ENCODE measurements at regions not wholly inside any gene's neighbourhood (a gene's known extent, or its start where the extent isn't known, plus 50 kb on each side); places are given as distances from the start of the nearest gene placed in this dataset.

GRCh38 chr1:25111706-25112105 lies 120.6 kb downstream of the SYF2 start:
- no peak overlapping the region for H3K4me3 ChIP-seq (ENCODE audit: low read depth, low read length)
- TF ChIP-seq, protein P1, sequence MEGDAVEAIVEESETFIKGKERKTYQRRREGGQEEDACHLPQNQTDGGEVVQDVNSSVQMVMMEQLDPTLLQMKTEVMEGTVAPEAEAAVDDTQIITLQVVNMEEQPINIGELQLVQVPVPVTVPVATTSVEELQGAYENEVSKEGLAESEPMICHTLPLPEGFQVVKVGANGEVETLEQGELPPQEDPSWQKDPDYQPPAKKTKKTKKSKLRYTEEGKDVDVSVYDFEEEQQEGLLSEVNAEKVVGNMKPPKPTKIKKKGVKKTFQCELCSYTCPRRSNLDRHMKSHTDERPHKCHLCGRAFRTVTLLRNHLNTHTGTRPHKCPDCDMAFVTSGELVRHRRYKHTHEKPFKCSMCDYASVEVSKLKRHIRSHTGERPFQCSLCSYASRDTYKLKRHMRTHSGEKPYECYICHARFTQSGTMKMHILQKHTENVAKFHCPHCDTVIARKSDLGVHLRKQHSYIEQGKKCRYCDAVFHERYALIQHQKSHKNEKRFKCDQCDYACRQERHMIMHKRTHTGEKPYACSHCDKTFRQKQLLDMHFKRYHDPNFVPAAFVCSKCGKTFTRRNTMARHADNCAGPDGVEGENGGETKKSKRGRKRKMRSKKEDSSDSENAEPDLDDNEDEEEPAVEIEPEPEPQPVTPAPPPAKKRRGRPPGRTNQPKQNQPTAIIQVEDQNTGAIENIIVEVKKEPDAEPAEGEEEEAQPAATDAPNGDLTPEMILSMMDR (IDR thresholded peaks at IDR 0.05; ENCODE audit: low read depth, low read length) = no peak

DNA sequence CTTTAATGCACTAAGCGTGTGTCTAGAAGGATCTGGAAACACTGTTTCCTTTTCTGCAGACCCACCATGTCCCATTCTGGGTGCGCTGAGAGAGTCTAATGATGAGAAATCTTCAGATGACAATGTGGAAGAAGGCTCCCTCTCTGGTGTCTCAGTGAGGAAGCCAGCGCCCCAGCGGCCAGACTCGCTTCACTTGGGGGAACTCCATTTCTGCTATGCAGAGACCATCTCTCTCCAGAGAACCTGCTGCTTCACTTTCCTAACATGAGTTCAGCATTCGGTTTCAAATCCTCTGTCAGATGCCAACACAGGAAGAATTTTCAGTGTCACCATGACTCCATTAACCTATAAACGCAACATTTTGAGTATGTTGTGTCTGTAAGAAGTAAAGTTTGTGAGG lies 121.8 kb downstream of the SYF2 start:
- TF ChIP-seq, protein P1 (IDR thresholded peaks at IDR 0.05; ENCODE audit: low read depth, low read length) = no peak
- H3K4me3 ChIP-seq (ENCODE audit: low read depth, low read length) = no peak overlapping the region

DNA sequence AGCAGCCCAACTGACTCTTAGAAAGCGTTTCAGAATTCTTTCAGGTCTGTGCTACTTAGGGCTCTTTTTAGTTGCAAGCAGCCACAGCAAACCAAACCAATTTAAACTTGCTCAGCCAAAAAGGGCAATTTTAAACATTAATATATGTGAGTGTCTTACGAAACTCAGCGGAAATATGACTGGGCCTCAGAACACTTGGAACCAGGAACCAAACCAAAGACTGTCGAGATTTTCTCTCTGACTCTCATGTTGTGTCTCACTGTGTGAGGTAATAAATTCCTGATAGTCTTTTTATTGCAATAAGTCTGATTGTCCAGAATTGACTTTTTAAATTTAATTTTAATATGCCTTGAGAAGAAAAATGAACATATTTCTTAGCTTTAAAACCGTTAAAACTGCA lies 122.3 kb downstream of the SYF2 start:
- H3K4me3 ChIP-seq (ENCODE audit: low read depth, low read length) = no peak overlapping the region
- TF ChIP-seq, protein P1 (IDR thresholded peaks at IDR 0.05; ENCODE audit: low read depth, low read length) = no peak

DNA sequence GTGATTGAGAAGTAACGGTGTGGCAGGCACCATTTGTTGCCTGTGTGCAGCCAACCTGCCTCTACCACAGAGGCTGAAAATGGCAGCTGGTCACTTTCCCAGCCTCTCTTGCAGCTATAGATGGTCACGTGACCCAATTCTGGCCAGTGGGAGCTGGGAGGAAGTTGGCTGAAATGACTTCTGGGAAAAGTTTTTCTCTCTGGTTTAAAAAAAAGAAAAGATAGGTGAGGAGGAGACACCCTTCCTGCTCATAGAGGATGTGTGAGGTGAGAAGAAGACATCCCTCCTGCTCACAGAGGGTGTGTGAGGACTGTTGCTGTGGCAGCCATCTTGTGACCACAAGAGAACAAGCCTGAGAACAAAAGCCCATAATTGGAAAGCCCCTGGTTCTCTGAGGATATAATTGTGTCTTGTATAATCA lies 122.8 kb downstream of the SYF2 start:
- no peak overlapping the region for H3K4me3 ChIP-seq (ENCODE audit: low read depth, low read length)
- TF ChIP-seq, protein P1 (IDR thresholded peaks at IDR 0.05; ENCODE audit: low read depth, low read length) = no peak

DNA sequence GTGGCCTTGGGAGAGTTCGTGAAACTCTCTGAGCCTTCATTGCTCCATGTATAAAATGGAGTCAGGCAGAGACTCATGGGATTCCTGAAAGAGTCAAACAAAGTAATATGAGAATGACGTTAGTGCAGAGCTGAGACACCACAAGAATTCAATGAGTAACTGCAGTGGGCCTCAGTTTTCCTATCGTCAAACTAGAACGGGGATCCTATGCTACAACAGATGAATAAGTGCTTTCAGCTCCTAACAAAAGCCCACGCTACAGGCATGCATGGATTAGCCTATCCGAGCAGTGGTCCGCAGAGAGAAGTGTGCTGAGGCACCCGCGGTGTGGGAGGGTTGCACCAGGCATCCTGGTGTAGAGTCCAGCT lies 124.7 kb downstream of the SYF2 start:
- TF ChIP-seq, protein P1 (IDR thresholded peaks at IDR 0.05; ENCODE audit: low read depth, low read length) = no peak
- H3K4me3 ChIP-seq (ENCODE audit: low read depth, low read length) = no peak overlapping the region

DNA sequence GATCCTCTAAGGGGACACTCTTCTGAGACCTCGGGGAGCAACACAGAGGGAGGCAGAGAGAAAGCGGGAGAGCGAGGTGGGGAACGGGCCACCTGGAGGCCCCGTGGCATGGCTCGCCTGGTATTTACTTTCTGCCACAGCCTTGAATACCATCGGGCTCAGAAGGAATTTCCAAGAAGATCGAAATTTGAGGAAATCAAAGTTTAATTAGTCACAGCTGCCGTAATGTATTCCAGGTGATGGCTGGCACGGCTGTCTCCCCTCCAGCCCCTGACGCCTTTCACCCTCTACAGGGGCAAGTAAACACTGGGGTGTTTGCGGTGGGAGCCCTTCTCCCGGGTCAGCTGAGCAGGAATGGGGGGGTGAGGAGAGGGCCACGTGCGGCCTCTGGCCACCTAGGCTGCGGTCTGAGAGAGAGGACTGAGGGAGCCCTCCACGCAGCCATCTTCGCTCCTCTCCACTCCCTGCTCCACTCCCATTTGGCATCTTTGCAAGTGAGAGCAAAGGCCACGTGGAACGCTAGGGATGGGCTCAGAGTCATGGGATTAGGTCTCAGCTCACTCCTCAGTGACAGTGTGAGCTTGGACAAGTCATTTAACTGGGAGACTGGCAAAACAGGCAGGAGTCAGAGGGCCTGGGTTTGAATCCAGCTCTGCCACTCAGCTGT lies 125.2 kb downstream of the SYF2 start:
- TF ChIP-seq, protein P1 (IDR thresholded peaks at IDR 0.05; ENCODE audit: low read depth, low read length) = no peak

DNA sequence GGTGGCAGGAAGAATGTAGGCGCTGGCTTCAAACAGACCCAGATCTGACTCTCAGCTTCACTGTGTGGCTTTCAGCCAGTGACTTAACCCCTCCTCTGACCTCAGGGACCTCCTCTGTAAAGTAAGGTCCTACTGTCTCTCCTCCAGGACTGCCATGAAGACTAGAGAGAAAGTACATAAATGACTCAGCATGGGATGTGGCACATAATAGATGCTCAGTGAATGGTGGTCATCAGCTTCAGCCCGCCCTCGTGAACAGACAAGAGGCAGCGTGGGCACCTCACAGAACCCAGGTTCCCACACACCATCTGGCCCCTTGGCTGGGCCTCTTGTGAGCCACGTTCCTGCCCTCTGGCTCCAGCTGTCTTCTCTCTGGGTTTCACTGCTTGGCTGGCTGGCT lies 126.0 kb downstream of the SYF2 start:
- H3K4me3 ChIP-seq (ENCODE audit: low read depth, low read length) = no peak overlapping the region
- TF ChIP-seq, protein P1 (IDR thresholded peaks at IDR 0.05; ENCODE audit: low read depth, low read length) = no peak

More for the DNA sequence above, 125.2 kb downstream of the SYF2 start:
- H3K4me3 ChIP-seq (ENCODE audit: low read depth, low read length) = no peak overlapping the region

Data from WI38 (cell line).